ENCODE measurements at regions not wholly inside any gene's neighbourhood (a gene's known extent, or its start where the extent isn't known, plus 50 kb on each side); places are given as distances from the start of the nearest gene placed in this dataset.
A peak's percentile ranks its signal among the peaks of the same experiment; 100 is the strongest.
"Not testable (repeated sequence)": the region's sequence is repeated elsewhere in the genome, so short reads cannot be mapped to it uniquely, and the experiment has no call there.

GRCh38 chr6:27616328-27617045 lies 143.6 kb upstream of the ZNF184 start:
- DNase-seq, result no peak

GRCh38 chr6:27611451-27611850 lies 138.5 kb upstream of the ZNF184 start:
- DNase-seq, result no peak

GRCh38 chr6:27608916-27609883 lies 136.3 kb upstream of the ZNF184 start:
- peak; percentile 49 for DNase-seq

- DNase-seq, result peak; percentile 23
Observed at GRCh38 chr6:27605401-27606342, 132.8 kb upstream of the ZNF184 start.

GRCh38 chr6:27604986-27605385 lies 132.1 kb upstream of the ZNF184 start:
- no peak for DNase-seq

GRCh38 chr6:27601668-27602254 lies 128.9 kb upstream of the ZNF184 start:
- no peak for DNase-seq

- no peak for DNase-seq
Observed at GRCh38 chr6:27599859-27600532, 127.1 kb upstream of the ZNF184 start.

GRCh38 chr6:27597031-27597567 lies 124.2 kb upstream of the ZNF184 start:
- DNase-seq, result not testable (repeated sequence)

- no peak for DNase-seq
Observed at GRCh38 chr6:27593861-27594260, 121.0 kb upstream of the ZNF184 start.

- no peak for DNase-seq
Observed at GRCh38 chr6:27593200-27593818, 120.4 kb upstream of the ZNF184 start.

- DNase-seq, result peak; percentile 50
Observed at GRCh38 chr6:27592481-27593199, 119.7 kb upstream of the ZNF184 start.

GRCh38 chr6:27591699-27592480 lies 119.0 kb upstream of the ZNF184 start:
- DNase-seq, result no peak

- DNase-seq, result not testable (repeated sequence)
Observed at GRCh38 chr6:27585316-27585715, 112.4 kb upstream of the ZNF184 start.

- no peak for DNase-seq
Observed at GRCh38 chr6:27584326-27584725, 111.4 kb upstream of the ZNF184 start.

- DNase-seq, result no peak
Observed at GRCh38 chr6:27582928-27583725, 110.2 kb upstream of the ZNF184 start.

- no peak for DNase-seq
Observed at GRCh38 chr6:27579973-27580372, 107.1 kb upstream of the ZNF184 start.

- DNase-seq, result no peak
Observed at GRCh38 chr6:27577922-27578321, 105.0 kb upstream of the ZNF184 start.

GRCh38 chr6:27575594-27576361 lies 102.9 kb upstream of the ZNF184 start:
- DNase-seq, result no peak

Data from CD4-positive, alpha-beta T cell treated with Interleukin-17A for 1 hour (primary cell).